Heart left ventricle (tissue), 13 donors: ENCODE measurements at regions not wholly inside any gene's neighbourhood (a gene's known extent, or its start where the extent isn't known, plus 50 kb on each side); places are given as distances from the start of the nearest gene placed in this dataset.

Experiments
- CTCF ChIP-seq, 12 donors: fragments of 200-600 bp; sonication (generic) in 4 of 12; IDR thresholded peaks; one replicate each; pipeline versions ENCODE4 v1.5.0 to v1.8.0; 2018 to 2022; ENCODE audit warnings: antibody characterized with exemption in 12 of 12, mild to moderate bottlenecking in 5 of 12
- POLR2A ChIP-seq, 2 donors: fragments of 450-650 bp; IDR thresholded peaks; one replicate each; pipeline ENCODE4 v1.6.1; 2017; ENCODE audit warnings: antibody characterized with exemption in 2 of 2, mild to moderate bottlenecking in 2 of 2, moderate library complexity in 2 of 2
- donor health status: ischemic (EF 13 %, LVEDD 7.1; RV severe dilation, severe dysfunction).
- donor health status: DM: no; HTN: yes; CAD: no.
- donor health status: DM: no; HTN: no; CAD: no.
- donor health status: ischemic (EF 25% LVEDD 6.9; RV normal size, moderate dysfunction).
- donor health status: ischemic (EF 25% LVEDD 5.7; RV mildly dilated, moderate dysfunction).
- donor health status: ischemic (EF 35%, LVEDD 5.7; RV mildly dilated, moderate dysfunction).
- donor health status: nonischemic (EF 11% LVEDD 7.7; RV severe dilation, severe dysfunction).
- donor health status: DM: yes; HTN: yes; CAD: no.
- donor health status: PGD.
- donor health status: ischemic (EF 29% LVEDD 5.4; RV normal size, mild dysfunction).
- donor health status: nonischemic (EF 23%, LVEDD 6.1; RV moderate dilation, normal function).

GRCh38 chr5:179439181-179439985 lies 94.1 kb upstream of the ADAMTS2 start:
- TF ChIP-seq CTCF (IDR thresholded peaks at IDR 0.05) (no peak), POLR2A (IDR thresholded peaks at IDR 0.05) (no peak)
